Aorta (tissue), 5 donors: ENCODE measurements at regions not wholly inside any gene's neighbourhood (a gene's known extent, or its start where the extent isn't known, plus 50 kb on each side); places are given as distances from the start of the nearest gene placed in this dataset.

Experiments
- ATAC-seq: fragments of 200-7000 bp; cut with Tn5 transposase; one replicate; pipeline ENCODE4 v1.9.1; 2022; ENCODE audit warnings: moderate library complexity; ENCODE audit not compliant: low FRiP score
- DNase-seq, 2 donors: peaks; one replicate each; pipeline ENCODE4 v3.0.0-alpha.2; 2020
- H3K27ac ChIP-seq, 2 donors: one replicate each; pipeline ENCODE4 v1.5.1; 2013; ENCODE audit warnings: low read length in 2 of 2, mild to moderate bottlenecking in 2 of 2, moderate library complexity in 2 of 2, control low read depth in 1 of 2, inconsistent platforms in 1 of 2, low read depth in 1 of 2
- H3K27me3 ChIP-seq, 2 donors: one replicate each; pipeline ENCODE4 v1.6.1; 2013; ENCODE audit warnings: control low read depth in 1 of 2, low read length in 1 of 2, mild to moderate bottlenecking in 1 of 2, moderate library complexity in 1 of 2; ENCODE audit not compliant: insufficient read depth in 2 of 2, control insufficient read depth in 1 of 2
- H3K36me3 ChIP-seq, 2 donors: one replicate each; pipeline ENCODE4 v1.6.1; 2013; ENCODE audit warnings: control low read depth in 1 of 2, low read length in 1 of 2, mild to moderate bottlenecking in 1 of 2; ENCODE audit not compliant: insufficient read depth in 2 of 2, control insufficient read depth in 1 of 2
- H3K4me1 ChIP-seq, 2 donors: one replicate each; pipeline ENCODE4 v1.6.1; 2013; ENCODE audit warnings: low read length in 2 of 2, control low read depth in 1 of 2, mild to moderate bottlenecking in 1 of 2, moderate library complexity in 1 of 2; ENCODE audit not compliant: insufficient read depth in 2 of 2, control insufficient read depth in 1 of 2
- H3K4me3 ChIP-seq, 2 donors: one replicate each; pipeline ENCODE4 v1.5.1; 2013; ENCODE audit warnings: low read length in 2 of 2, control low read depth in 1 of 2, mild to moderate bottlenecking in 1 of 2
- H3K9me3 ChIP-seq: one replicate; pipeline ENCODE4 v1.6.1; 2013; ENCODE audit warnings: mild to moderate bottlenecking, low read length; ENCODE audit not compliant: control insufficient read depth
- WGBS, 2 donors: extraction: QIAGEN DNeasy Blood & Tissue Kit; methylation state at CpG; one replicate each; pipeline ENCODE4 v1.1.7; 2013; 5-methylcytosine and 5-hydroxymethylcytosine counted together
- intact Hi-C, 2 donors: fragments of 100-400 bp; cut with DNase I; formaldehyde crosslinking; loops; one replicate each; pipeline versions ENCODE4 v1.14.2 to v1.15.0; 2022
- donor health status: healthy with polysubstance abuse.
- donor health status: Bipolar disorder and iron deficiency.
- donor health status: DM: no; HTN: no; CAD: no.
- donor health status: DM: no; HTN: no; CAD: no.
- donor health status: DM: yes; HTN: yes; CAD: no.

DNA sequence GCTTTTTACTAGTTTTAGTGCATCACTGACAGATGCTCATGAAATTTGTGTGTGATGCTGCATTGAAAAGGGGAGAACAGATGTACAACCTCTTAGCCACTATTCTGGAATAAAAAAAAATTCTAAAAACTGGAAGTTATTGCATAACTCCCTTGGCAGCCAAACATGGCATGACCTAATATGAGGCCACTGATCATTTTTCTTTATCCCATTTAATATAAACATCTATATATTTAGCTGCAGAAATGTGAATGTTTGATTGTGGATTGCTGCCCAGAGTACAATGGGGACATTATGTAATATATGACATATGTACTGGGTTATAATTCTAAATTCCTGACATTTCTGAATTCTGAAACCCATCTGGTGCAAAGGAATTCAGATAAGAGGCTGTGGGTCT, 86.5 kb downstream of the CDCA7 start:
- DNase-seq = no peak
- Histone ChIP-seq H3K4me3 (no peak overlapping the region), H3K27ac (no peak overlapping the region), H3K27me3 (no peaks in the 10 kb centered on the region), H3K9me3 (peaks cover 1% of the 10 kb centered on the region), H3K4me1 (no peaks in the 10 kb centered on the region), H3K36me3 (no peaks in the 10 kb centered on the region)
- ATAC-seq = no peak
- intact Hi-C loops = no loop called here

- H3K27me3 ChIP-seq = no peaks in the 10 kb centered on the region
- H3K9me3 ChIP-seq = no peaks in the 10 kb centered on the region
- H3K36me3 ChIP-seq = no peaks in the 10 kb centered on the region
- ATAC-seq (no peak), DNase-seq (no peak)
- intact Hi-C loops = no loop called here
- H3K4me1 ChIP-seq = no peaks in the 10 kb centered on the region
- H3K27ac ChIP-seq = no peak overlapping the region
- 95 to 97% methylated on average over 2 of the region's 2 CpGs for WGBS, 2 donors
- H3K4me3 ChIP-seq = no peak overlapping the region
Observed at GRCh38 chr2:173442542-173442941, 87.9 kb downstream of the CDCA7 start.

GRCh38 chr2:173446722-173447121, 92.0 kb downstream of the CDCA7 start:
- Histone ChIP-seq H3K36me3 (no peaks in the 10 kb centered on the region), H3K4me3 (no peak overlapping the region), H3K27me3 (no peaks in the 10 kb centered on the region), H3K9me3 (no peaks in the 10 kb centered on the region), H3K27ac (no peak overlapping the region), H3K4me1 (no peaks in the 10 kb centered on the region)
- intact Hi-C loops = loop anchor here in 1 of 2 donors (5.0 kb wide), 1 partner anchor 39 kb away; no protein-coding TSS in a partner anchor
- DNase-seq (no peak), ATAC-seq (no peak)
- 44 to 53% methylated on average over 1 of the region's 1 CpG for WGBS, 2 donors

DNA sequence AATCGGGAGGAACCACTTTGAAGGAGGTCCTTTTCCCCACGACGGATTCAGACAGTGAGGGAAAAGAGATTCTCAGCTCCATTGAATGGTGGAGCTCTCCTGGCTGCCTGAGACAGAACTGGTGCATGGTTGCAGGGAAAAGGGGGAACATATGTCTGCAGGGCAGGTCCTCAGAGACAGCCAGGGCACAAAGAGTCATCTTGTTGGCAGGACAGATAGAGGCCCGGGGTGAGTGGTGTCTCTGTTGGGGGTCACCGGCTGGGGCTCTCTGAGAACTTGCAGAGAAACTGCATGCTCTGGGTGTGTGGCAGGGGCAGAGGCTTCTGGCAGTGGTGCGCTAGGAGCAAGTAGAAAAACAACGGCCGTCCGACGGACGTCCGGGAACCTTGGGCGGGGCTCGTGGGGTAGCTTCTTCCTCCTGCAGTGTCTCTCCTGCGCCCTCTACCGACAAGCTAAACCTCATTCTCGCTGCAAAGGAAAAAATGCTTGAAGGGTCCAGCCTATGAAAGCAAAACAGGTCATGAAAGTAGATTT, 94.3 kb downstream of the CDCA7 start:
- DNase-seq = peak; percentile 82 to 88
- Histone ChIP-seq H3K9me3 (no peaks in the 10 kb centered on the region), H3K27me3 (no peaks in the 10 kb centered on the region), H3K4me1 (no peaks in the 10 kb centered on the region), H3K36me3 (no peaks in the 10 kb centered on the region), H3K27ac (no peak overlapping the region), H3K4me3 (peak overlapping the region in 1 of 2 donors; percentile 30)
- peak; percentile 77 for ATAC-seq
- 18 to 21% methylated on average over 16 to 17 of the region's 17 CpGs for WGBS, 2 donors
- intact Hi-C loops = loop anchor here in 1 of 2 donors (5.0 kb wide), 1 partner anchor 42 kb away; no protein-coding TSS in a partner anchor

- Histone ChIP-seq H3K4me1 (no peaks in the 10 kb centered on the region), H3K9me3 (no peaks in the 10 kb centered on the region), H3K4me3 (no peak overlapping the region), H3K27ac (no peak overlapping the region), H3K27me3 (no peaks in the 10 kb centered on the region), H3K36me3 (no peaks in the 10 kb centered on the region)
- no peak for ATAC-seq
- DNase-seq = no peak
- WGBS, 2 donors = 81 to 86% methylated on average over 8 of the region's 8 CpGs
- intact Hi-C loops = no loop called here
Observed at GRCh38 chr2:173451118-173451517, 96.4 kb downstream of the CDCA7 start.

DNA sequence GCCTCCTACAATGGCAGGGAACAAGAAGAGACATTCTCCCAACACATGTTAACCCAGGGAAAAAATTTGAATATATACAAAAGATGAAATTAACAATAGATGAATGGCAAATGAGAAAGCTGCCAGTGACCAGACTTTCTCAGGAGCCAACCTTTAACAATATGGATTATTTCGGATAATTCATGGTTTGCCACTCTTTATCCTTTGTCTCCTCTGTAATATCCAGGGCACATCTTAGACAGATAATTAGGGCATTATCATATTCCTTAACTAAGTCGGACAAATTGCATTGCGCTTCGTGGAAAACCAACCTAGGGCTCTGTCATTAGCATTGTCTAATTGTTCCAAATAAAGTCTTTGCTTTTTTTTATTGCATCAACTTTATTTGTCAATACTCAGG, 97.3 kb downstream of the CDCA7 start:
- H3K4me1 ChIP-seq = no peaks in the 10 kb centered on the region
- no peak for ATAC-seq
- intact Hi-C loops = no loop called here
- DNase-seq = no peak
- no peaks in the 10 kb centered on the region for H3K9me3 ChIP-seq
- no peaks in the 10 kb centered on the region for H3K36me3 ChIP-seq
- no peak overlapping the region for H3K4me3 ChIP-seq
- H3K27me3 ChIP-seq = no peaks in the 10 kb centered on the region
- no peak overlapping the region for H3K27ac ChIP-seq
- 96 to 97% methylated on average over 4 of the region's 4 CpGs for WGBS, 2 donors

GRCh38 chr2:173452416-173452815, 97.7 kb downstream of the CDCA7 start:
- no peak overlapping the region for H3K4me3 ChIP-seq
- intact Hi-C loops = no loop called here
- H3K4me1 ChIP-seq = no peaks in the 10 kb centered on the region
- no peaks in the 10 kb centered on the region for H3K36me3 ChIP-seq
- DNase-seq (no peak), ATAC-seq (no peak)
- H3K27me3 ChIP-seq = no peaks in the 10 kb centered on the region
- 68 to 77% methylated on average over 8 of the region's 8 CpGs for WGBS, 2 donors
- H3K27ac ChIP-seq = no peak overlapping the region
- no peaks in the 10 kb centered on the region for H3K9me3 ChIP-seq

- no peak for ATAC-seq
- Histone ChIP-seq H3K27ac (no peak overlapping the region), H3K27me3 (no peaks in the 10 kb centered on the region), H3K4me1 (no peaks in the 10 kb centered on the region), H3K4me3 (no peak overlapping the region), H3K36me3 (no peaks in the 10 kb centered on the region), H3K9me3 (no peaks in the 10 kb centered on the region)
- intact Hi-C loops = no loop called here
- WGBS, 2 donors = 88 to 91% methylated on average over 10 of the region's 10 CpGs
- no peak for DNase-seq
Observed at GRCh38 chr2:173456960-173457359, 102.3 kb downstream of the CDCA7 start.

DNA sequence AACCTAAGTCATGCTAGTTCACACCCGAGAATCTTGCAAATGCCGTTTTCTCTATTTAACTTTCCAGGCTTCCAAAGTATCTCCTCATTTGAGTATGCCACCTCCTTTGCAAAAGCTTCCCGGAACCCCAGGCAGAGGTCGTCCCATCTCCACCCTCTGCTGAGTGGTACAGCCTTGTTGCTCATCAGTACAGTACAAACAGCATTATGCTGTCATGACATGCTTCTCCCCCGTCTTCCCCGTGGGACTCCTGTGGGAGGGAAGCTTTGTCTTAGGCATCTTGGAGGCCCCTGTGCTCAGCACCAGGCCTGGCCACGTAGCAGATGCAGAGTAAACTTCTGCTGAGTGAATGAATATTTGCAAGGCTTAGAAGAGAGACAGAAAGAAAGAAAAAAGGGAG, 102.7 kb downstream of the CDCA7 start:
- H3K9me3 ChIP-seq = no peaks in the 10 kb centered on the region
- intact Hi-C loops = no loop called here
- DNase-seq = no peak
- no peak overlapping the region for H3K27ac ChIP-seq
- H3K4me1 ChIP-seq = no peaks in the 10 kb centered on the region
- no peaks in the 10 kb centered on the region for H3K36me3 ChIP-seq
- 83 to 87% methylated on average over 7 of the region's 7 CpGs for WGBS, 2 donors
- ATAC-seq = no peak
- no peaks in the 10 kb centered on the region for H3K27me3 ChIP-seq
- no peak overlapping the region for H3K4me3 ChIP-seq
